ENCODE measurements at regions not wholly inside any gene's neighbourhood (a gene's known extent, or its start where the extent isn't known, plus 50 kb on each side); places are given as distances from the start of the nearest gene placed in this dataset.

DNA sequence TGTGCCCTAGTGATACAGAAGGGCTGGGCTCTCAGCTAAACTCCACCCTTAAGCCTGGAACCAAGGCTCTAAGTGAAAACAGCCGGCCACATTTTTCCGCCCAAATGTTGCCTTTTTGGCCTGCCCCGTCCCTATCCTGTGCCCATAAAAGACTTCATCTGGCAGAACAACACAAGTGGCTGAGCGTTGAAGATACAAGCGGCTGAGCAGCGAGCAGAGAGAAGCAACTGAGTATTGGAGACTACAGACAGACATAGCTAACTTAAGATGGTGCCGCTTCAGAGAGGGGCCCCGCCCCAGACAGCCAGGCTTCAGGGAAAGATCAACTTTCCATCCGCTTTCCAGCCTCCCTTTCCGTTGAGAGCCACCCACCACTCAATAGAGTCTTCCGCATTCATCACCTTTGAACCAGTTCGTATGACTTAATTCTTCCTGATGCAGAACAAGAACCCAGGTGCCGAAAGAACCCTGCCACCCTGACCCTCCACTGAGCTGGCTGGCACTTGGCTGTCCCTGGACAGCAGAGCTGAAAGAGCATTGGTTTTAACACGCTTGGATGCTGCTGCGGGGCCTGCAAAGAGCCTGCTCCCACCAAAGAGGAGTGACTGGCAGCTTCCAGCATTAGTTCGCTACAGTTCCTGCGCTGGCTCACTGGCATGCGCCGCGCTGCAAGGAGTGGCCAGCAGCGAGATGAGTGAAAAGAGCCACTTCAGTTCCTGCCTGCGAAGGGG, 853.2 kb upstream of the INTU start:
- no peak for DNase-seq (ENCODE audit: low spot score)

DNA sequence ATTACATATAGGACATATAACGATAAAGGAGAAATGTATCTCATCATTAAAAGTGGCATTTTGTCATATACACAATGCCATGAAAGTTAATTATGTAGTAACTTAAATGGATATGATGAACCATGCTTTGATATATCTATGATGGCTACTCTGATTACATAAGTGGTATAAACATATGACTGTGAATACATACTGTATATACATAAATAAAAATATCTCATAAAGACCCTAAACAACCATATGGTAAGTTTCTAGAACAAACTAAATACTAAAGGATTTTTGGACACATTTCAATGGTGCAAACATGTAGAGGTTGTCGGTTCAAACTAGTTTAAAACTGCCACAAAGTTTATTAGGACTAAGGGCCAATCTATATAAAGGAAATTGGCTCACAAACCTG, 849.6 kb upstream of the INTU start:
- DNase-seq (ENCODE audit: low spot score) = no peak

DNA sequence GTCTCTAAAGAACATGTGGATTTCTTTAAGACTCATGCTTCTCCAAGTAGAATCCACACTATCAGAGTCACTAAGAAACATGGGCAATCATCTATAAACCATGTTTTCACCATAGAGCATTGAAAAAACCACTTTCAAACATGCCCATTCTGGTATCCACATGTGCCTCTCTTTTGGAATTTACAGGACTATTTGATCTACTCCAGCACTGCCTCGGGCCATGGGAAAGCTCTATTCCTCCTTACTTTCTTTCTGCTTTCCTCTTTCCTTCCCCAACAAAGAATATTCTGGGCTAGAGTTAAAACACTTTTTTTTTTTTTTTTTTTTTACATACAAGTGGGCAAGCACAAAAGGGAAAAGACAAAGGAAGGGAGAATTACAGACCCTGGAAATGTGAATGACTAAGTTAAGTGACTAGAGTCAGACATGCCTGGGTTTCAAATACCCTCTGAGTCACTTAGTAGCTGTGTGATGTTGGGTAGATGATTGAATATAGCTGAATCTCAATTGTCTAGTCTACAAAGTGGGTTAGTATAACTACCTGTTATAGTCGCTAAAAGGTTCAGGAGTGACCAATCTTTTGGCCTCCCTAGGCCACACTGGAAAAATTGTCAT, 847.7 kb upstream of the INTU start:
- DNase-seq (ENCODE audit: low spot score) = no peak

DNA sequence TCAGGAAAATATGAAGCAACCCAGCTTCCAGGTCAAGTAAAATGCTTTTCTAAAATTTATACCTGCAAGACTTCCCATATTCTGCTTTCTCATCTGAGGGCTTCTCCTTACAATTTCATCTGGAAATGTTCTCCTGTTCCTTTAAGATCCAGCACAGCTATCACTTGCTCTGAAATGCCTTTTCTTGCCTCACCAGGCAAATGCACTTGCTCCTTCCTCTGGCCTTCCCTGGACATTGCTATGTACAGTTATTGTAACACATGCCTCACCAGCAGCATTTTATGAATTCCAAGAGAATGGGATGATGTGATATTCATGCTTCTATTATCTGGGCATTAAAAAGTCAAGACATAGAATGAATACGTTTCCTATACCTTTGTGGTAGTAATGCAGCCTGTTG, 842.1 kb upstream of the INTU start:
- DNase-seq (ENCODE audit: low spot score) = no peak

DNA sequence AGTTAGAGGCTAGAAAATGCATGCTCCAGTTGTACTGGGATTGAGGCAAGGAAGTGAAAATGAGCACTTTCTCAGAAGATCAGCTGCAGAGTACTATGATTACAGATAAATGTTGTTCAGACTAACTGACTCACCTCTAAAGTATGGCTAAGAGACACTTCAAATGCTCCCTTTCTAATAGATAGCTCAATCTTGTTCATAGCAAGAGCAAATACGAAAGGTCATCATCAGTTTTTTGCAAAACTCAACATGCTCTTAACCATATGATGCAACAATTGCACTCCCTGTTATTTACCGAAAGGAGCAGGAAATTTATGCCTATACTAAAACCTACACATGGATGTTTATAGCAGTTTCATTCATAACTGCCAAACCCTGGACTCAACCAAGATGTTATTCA, 838.4 kb upstream of the INTU start:
- no peak for DNase-seq (ENCODE audit: low spot score)

DNA sequence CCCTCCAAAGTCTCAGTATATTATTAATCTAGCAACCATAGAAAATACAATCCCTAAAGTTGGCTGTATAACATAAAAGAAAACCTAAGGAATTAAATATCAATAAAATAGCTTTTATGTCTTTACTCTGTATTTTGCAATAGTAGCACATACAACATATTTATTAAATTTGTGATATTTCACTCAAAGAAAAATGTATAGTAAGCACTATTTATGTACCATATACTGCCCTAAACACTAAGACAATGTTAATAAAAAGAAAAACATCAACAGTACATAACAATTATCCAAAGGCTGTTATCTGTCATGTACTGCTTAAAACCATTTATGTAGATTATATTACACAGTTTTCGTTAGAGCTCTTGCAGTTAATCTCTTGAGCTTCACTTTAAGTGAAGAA, 834.5 kb upstream of the INTU start:
- no peak for DNase-seq (ENCODE audit: low spot score)

DNA sequence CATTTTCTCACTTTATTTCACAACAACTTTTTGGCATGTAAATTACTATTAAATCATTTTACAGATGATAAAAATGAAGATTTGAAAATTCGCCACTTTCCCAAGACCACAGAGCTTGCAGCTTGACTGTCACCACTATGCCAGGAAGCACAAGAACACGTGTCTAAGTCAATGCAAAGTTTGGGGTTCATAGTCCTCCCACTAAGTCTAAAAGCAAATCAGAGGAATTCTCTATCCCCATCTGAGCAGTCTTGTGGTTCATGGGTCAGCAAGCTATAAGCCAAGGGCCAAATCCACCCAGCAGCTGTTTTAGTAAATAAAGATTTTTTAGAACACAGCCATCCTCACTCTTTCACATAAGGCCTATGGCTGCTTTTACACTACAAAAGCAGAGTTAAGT, 833.3 kb upstream of the INTU start:
- DNase-seq (ENCODE audit: low spot score) = no peak

DNA sequence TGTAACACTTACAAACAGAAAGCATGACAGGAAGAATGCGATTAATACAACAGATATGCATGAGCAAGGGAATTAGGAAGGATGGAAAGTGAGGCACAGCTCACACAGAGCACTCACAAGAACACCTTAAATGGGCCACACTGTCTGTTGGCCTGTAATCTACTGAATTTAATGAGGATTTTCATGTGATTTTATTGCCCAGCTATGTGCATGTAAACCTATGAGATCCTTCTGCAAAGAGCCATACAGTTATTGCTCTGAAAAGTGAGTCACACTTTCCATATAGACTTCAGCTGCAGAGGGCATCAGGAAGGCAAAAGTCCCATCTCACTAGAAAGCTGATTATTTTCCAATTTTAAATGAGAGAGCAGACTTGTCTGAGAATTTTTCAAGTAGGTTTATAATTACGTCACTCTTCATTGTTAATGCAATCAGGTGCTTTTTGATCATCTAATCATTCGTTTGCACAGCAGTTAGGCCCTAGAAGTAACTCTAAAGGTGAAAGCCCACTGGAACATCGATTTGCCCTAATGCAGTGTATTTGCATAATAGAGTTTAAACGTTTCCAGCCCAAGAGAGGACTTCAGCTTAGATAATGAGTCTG, 832.7 kb upstream of the INTU start:
- DNase-seq (ENCODE audit: low spot score) = no peak

DNA sequence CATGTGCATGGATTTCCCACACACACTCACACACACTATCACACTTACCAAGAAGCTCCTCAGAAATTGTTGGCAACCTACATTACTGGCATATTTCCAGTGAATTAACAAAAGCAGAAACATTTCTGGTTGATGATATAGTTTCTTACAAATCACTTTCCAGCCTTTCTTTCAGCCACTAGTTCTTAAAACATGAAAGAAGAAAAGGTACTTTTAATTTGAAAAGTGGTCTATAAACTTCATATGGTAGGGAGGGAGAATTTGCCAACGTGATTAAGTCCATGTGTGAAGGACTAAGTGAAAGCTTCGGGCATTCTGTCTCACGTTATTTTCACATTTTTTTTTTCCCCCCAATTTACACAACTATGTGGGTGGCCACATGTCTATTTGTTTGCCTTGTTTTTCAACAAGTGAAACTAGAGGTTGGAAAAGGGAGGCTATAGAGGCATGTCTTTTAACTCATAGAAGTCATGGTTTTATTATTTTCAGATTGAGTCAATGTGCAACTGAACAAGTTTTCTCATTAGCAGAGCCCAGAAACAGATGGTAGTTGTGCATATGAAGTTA, 832.1 kb upstream of the INTU start:
- DNase-seq (ENCODE audit: low spot score) = no peak

DNA sequence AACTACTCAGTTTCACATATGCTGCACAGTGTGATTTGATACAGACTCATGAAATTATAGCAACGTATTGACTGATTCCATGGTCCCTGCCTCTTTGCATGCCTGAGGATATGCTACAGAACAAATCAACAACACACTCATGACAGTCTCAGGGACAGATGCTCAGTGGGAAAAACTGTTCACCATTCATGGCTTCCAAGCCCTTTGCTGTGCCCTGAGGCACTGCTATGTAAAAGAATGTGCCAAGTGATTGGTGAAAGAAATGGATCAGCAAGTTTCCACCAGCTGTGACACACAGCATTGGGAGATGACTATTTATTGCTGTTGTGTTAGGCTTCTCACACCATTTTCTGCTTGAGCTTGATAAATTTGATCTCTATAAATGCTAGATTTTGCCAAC, 825.6 kb upstream of the INTU start:
- peak; percentile 46 for DNase-seq (ENCODE audit: low spot score)

DNA sequence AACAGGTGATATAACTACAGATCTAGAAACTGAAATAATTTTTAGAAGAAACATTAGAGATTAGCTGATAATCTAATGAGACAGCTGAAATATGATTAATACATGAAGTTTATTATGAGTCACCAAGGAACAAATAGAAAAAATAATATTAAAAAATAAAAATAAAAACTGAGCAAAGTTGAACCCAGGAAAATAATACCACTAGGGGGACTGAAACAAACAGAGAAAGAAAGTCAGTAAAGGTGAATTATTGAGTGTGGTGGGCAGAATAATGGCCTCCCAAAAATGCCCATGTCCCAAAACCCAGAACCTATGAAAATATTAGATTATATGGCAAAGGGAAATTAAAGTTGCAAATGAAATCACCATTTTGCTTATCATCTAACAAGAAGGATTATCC, 820.7 kb upstream of the INTU start:
- DNase-seq (ENCODE audit: low spot score) = no peak

DNA sequence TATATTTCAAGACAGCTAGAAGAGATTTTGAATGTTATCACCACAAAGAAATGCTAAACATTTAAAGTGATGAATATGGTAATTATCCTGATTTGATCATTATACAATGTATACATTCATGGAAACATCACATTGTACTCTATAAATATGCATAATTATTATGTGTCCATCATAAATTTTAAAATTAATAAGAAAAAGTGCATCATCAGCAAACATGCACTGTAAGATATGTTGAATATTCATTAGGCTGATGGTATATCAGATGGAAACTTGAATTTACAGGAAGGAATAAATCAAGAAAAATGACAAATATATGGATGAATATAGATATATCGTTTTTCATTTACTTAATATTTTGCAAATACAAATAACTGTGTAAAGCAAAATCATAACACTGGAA, 812.1 kb upstream of the INTU start:
- DNase-seq (ENCODE audit: low spot score) = no peak

DNA sequence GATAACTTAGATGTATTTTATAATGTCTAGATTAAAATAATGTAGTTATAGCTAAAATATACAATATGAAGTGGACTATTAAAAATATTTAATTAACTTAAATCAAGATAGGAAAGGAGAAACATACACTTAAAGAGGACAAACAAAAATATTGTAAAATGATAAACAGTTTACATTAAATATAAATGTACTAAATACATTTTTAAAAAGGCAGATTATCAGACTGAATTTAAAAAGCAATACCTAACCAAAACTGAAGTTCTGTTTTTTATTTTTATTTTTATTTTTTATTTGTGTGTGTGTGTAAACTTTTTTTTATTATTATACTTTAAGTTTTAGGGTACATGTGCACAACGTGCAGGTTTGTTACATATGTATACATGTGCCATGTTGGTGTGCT, 811.6 kb upstream of the INTU start:
- DNase-seq (ENCODE audit: low spot score) = no peak

DNA sequence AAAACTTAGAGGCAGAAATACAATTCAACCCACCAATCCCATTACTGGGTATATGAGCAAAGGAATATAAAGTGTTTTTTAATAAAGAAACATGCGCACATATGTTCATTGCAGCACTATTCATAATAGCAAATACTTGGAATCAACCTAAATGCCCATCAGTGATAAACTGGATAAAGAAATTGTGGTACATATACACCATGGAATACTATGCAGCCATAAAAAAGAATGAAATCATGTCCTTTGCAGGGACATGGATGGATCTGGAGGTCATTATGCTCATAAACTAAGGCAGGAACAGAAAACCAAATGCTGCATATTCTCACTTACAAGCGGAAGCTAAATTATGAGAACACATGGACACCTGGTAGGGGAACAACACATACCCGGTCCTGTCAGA, 807.7 kb upstream of the INTU start:
- no peak for DNase-seq (ENCODE audit: low spot score)

DNA sequence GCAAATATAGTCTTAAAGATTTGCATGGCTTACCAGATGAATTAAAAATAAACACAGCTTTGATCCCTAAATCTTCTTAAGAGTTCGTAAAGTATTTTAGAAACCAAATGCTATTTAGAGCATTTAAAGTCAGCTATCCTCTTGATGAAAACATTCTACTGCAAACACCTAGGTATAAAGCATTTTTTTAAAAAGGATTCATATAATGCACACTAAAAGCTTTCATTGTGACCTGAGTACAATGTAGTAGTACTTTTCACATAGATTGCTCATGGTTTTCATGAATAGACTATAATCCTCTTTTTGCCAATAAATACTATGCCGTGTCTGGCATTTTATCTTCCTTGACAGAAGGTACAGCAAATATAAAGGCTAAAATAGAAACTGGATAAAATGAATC, 805.1 kb upstream of the INTU start:
- no peak for DNase-seq (ENCODE audit: low spot score)

DNA sequence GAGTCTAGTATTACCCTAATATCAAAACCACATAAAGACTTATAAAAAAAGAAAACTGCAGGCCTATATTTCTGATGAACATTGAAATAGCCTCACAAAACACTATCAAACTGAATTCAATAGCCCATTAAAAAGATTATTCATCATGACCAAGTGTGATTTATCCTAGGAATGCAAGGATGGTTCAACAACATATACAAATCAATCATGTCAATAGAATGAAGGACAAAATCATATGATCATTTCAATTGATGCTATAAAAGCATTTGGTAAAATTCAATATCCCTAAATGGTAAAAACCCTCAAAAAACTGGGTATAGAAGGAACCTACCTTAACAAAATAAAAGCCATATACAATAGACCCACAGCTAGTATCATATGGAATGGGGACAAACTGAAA, 797.9 kb upstream of the INTU start:
- DNase-seq (ENCODE audit: low spot score) = no peak

DNA sequence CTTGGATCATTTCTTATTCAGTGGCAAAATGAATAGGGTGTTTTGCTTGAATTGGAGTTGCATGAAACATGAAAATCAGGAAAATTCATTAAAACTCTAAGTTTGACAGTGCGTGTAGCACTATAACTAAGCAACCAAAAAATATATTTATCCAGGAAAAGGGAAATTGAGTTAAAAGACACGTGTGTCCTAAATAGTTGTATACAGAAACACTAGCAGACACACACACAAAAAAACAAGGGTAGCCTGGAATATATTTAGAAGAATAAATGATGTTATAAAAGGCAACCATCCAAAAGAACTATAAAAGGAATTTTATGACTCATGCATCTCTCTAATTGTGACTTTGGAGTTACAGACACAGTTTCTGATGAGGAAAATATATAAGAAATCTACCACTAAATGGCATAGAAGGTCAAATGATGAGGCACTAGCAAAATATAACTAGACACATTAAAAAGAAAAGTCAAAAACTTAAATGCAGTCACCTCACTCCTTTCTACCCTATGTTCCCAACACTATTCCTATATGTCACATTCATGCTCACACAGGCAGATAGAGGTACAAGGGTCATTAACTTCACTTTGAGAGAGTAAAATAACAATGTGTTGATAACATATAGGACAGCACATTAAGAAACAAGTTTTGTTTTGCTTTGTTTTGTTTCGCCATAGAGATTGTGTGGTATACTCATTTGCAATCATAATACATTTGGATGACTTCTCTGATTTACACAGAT, 793.6 kb upstream of the INTU start:
- DNase-seq (ENCODE audit: low spot score) = no peak

DNA sequence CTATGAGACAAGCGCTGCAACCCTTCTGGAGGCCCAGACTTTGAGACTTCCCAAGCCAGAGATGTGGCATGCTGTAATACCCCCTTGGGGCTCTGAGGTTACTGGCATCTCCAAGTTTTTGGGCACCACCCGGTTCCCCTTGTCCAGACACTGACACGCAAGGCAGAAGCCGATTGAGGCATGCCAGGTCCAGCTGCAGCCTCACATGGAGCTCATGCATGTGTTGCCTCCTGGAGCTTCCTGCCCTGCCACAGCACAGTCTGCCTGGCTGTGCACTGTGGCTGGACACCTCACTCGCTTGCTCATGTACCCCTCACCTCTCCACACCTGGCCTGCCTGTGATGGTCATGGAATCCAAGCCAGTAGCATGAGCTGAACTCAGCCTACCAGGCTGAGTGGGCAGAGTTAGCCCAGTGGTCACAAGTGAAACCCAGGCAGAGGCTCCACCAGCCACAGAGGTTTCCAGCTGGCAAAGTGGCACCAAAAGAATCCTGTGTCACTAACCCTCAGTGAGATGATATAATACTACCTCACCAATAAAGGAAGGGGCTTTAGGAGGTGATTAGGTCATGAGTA, 789.2 kb upstream of the INTU start:
- no peak for DNase-seq (ENCODE audit: low spot score)

DNA sequence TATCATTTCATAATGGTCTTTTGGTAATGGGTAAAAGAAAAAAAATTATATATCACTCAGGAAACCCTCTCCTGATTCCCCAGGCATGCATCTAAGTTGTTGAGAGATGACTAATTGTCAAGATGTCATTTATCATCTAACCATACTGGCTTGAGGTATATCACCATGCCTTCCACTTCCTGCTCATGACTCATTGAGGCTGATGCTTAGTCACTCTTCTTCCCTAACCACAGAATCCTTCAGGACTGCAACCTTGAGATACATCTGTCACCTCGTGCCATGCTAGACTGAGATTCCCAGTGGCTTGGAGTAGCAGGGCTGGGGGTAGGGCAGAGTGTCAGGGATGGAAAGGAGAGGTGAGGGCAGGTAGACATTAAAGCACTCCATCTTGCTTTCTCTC, 782.5 kb upstream of the INTU start:
- DNase-seq (ENCODE audit: low spot score) = no peak

DNA sequence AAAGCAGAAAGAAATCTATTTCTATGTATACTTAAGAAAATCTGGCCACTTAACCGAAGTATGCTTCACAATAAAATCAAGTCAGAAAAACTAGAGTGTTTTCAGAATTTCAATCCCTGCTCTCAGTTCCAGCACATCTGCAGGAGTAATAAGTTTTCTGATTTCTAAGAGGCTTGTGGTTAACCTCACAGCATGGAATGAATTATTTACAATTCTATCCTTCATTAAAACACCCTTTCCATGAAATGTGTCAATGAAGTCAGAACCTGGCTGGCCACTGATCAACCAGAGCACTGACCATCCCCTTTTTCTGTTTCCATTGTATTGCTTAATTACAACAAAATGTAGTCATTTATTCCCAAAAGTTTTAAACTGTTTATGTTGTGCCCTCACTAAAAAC, 781.4 kb upstream of the INTU start:
- no peak for DNase-seq (ENCODE audit: low spot score)

DNA sequence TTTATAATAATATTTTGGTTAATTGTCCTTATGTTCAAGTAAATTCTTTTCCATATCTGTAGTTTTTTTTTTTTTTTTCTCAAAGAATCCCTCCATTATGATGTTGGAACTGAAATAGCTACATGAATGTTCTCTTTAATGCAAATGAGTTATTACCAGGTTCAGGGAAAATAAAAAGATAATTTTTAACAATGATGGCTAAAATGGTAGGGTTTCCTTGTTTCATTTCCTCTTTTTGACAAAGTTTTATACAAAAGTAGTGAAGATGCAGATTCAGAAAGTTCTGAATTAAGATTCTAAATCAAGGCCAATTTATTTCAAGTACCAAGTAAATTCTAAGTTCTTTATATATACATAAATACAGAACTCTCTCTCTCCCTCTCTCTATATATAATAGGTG, 779.0 kb upstream of the INTU start:
- DNase-seq (ENCODE audit: low spot score) = no peak

DNA sequence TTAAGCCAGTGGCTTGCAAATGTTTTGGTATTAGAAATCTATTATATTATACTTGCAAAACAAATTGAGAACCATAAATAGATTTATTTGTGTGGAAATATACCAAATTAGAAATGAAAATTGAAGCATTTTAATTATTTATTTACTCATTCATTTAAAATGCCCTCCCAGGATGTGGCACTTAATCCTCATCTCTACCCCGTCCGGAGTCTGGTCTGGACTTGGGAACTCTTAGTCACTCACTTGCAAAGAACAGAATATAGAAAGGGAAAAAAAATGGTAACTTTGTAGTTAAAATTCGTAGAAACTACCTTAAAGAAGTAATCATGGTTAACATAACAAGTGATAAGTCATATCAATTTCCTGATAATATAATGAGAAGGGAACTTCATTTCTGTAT, 775.9 kb upstream of the INTU start:
- no peak for DNase-seq (ENCODE audit: low spot score)

DNA sequence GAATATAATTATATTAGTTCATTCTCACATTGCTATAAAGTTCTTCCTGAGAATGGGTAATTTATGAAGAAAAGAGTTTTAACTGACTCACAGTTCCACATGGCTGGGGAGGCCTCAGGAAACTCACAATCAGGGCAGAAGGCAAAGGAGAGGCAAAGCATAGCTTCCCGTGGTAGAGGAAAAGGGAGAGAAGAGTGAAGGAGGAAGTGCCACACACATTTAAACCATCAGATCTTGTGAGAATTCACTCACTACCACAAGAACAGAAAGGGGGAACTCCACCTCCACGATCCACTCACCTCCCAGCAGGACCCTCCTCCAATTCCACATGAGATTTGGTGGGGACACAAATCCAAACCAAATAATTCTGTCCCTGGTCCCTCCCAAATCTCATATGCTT, 773.4 kb upstream of the INTU start:
- no peak for DNase-seq (ENCODE audit: low spot score)
